ENCODE measurements at regions not wholly inside any gene's neighbourhood (a gene's known extent, or its start where the extent isn't known, plus 50 kb on each side); places are given as distances from the start of the nearest gene placed in this dataset.
"Not testable (repeated sequence)": the region's sequence is repeated elsewhere in the genome, so short reads cannot be mapped to it uniquely, and the experiment has no call there.

- not testable (repeated sequence) for TF ChIP-seq CTCF (IDR thresholded peaks at IDR 0.05); ZFX (IDR thresholded peaks at IDR 0.05; ENCODE audit: borderline replicate concordance)
Observed at GRCh38 chr2:180765316-180765715, 215.1 kb upstream of the UBE2E3 start.

Data from 22Rv1 (cell line).